Stimulated activated naive B cell treated with anti-CD40 and anti-IgM and Interleukin-4, amounts not matched to agents 10 μg/mL and 1 μg/mL and 100 μg/mL, for 72 hours (primary cell): ENCODE measurements at regions not wholly inside any gene's neighbourhood (a gene's known extent, or its start where the extent isn't known, plus 50 kb on each side); places are given as distances from the start of the nearest gene placed in this dataset.

Source experiments
- ATAC-seq, 2 donors: fragments of 150-1000 bp; cut with Tn5 transposase; replicated peaks; 2 replicates each; pipeline ENCODE4 v1.10.0; 2021; ENCODE audit warnings: moderate library complexity in 1 of 2
- DNase-seq: peaks from one replicate; pipeline ENCODE4 v3.0.0; 2021
- H3K27ac Mint-ChIP-seq: one replicate; pipeline ENCODE4 v1.8.0; 2022; ENCODE audit warnings: mild to moderate bottlenecking, mixed read lengths
- H3K27me3 Mint-ChIP-seq, 2 donors: one replicate each; pipeline ENCODE4 v1.8.0; 2022; ENCODE audit warnings: mixed read lengths in 2 of 2
- H3K36me3 Mint-ChIP-seq, 2 donors: one replicate each; pipeline ENCODE4 v1.8.0; 2022; ENCODE audit warnings: mixed read lengths in 2 of 2, mild to moderate bottlenecking in 1 of 2
- H3K4me1 Mint-ChIP-seq, 2 donors: one replicate each; pipeline ENCODE4 v1.8.0; 2022; ENCODE audit warnings: mixed read lengths in 2 of 2, mild to moderate bottlenecking in 1 of 2
- H3K4me3 Mint-ChIP-seq, 2 donors: one replicate each; pipeline ENCODE4 v1.8.0; 2022; ENCODE audit warnings: mild to moderate bottlenecking in 2 of 2, mixed read lengths in 2 of 2, moderate library complexity in 1 of 2
- H3K9me3 Mint-ChIP-seq, 2 donors: one replicate each; pipeline ENCODE4 v1.8.0; 2022; ENCODE audit warnings: mixed read lengths in 2 of 2, mild to moderate bottlenecking in 1 of 2

DNA sequence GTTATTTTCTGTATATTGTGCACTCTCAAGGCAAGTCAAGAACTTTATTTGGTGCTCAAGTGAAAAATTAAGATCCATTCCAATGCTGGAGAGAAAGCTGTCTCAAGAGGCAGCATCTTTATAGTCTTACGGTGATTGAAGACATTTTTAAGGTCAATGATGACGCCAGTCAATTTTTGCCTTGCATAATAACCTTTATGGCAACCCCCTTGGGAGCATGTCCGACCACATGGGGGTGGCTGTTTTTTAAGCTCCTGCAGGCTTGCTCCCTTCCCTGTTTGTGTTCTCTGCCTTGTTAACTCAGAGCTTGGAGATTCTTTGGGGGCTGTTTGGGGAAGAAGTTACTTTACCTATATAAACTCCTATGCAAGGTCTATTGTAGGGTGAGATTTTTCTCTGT, 109.6 kb upstream of the FERMT1 start:
- no peaks in the 10 kb centered on the region for H3K4me1 Mint-ChIP-seq
- H3K4me3 Mint-ChIP-seq = no peak overlapping the region
- no peak overlapping the region for H3K27ac Mint-ChIP-seq
- H3K36me3 Mint-ChIP-seq = no peaks in the 10 kb centered on the region
- peaks cover 0 to 5% of the 10 kb centered on the region in 2 donors for H3K27me3 Mint-ChIP-seq
- DNase-seq (no peak), ATAC-seq (no peak)
- H3K9me3 Mint-ChIP-seq = peaks cover 6 to 7% of the 10 kb centered on the region in 2 donors

DNA sequence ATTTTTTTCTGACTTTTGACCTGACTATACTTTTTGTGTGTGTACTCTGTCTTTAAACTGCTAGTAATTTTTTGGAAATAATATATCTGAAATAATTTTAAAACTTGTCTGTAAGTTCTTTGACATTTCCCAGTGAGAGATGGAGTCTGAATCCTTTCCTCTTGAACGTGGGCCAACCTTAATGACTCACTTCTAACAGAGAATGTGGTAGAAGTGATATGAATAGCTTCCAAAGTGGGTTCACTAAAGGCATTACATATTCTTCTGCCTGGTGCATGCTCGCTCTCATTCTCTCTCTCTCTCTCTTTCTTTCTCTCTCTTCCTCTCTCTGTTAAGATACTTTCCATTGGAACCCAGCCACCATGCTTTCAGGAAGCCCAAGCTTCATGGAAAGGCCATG, 108.7 kb upstream of the FERMT1 start:
- H3K27me3 Mint-ChIP-seq = peaks cover 0 to 5% of the 10 kb centered on the region in 2 donors
- peaks cover 6 to 7% of the 10 kb centered on the region in 2 donors for H3K9me3 Mint-ChIP-seq
- no peaks in the 10 kb centered on the region for H3K36me3 Mint-ChIP-seq
- no peaks in the 10 kb centered on the region for H3K4me1 Mint-ChIP-seq
- DNase-seq = no peak
- no peak for ATAC-seq
- no peak overlapping the region for H3K4me3 Mint-ChIP-seq
- no peak overlapping the region for H3K27ac Mint-ChIP-seq

DNA sequence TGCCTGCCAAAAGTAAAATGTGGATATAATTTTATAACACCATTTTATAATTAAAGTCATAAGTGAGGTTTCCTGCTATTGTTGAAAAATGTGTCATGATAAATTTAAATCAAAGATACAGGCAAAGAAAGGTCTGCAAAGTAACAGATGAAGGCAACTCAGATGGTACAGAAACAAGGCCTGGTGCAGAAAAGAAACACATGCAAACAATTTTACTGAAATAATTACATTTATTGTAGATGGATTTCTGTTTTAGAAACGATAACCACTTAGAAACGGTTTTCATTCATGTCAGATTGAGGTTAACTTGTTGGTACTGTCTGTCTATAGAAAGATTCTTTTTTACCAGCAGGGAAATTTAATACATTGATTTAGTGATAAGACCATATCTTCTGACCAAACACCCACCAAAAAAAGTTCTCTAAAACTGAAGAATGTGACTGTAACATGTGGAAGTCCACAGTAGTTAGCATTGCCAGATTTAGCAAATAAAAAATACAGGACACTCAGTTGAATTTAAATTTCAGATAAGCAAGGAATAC, 105.5 kb upstream of the FERMT1 start:
- ATAC-seq (no peak), DNase-seq (no peak)
- no peaks in the 10 kb centered on the region for H3K4me1 Mint-ChIP-seq
- H3K27me3 Mint-ChIP-seq = peaks cover 0 to 5% of the 10 kb centered on the region in 2 donors
- H3K36me3 Mint-ChIP-seq = peaks cover 0 to under 1% of the 10 kb centered on the region in 2 donors
- peaks cover 6 to 9% of the 10 kb centered on the region in 2 donors for H3K9me3 Mint-ChIP-seq
- H3K27ac Mint-ChIP-seq = no peak overlapping the region
- no peak overlapping the region for H3K4me3 Mint-ChIP-seq

DNA sequence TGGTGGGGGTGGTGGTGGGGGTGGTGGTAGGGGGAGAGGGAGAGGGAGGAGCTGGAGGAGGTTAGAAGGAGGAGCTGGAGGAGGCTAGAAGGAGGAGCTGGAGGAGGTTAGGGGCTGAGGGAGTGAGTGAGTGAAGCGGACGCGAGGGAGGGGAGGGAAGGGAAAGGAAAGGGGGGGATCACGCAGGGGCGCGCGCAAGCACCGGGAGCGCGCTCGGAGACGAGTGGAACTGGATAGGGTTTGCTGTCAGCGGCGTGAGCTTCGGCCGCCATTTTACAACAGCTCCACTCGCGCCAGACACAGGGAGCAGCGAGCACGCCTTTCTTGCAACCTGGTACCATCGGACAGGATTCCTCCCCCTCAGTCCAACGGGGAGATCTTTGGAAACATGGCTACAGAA, 90.5 kb upstream of the FERMT1 start:
- no peaks in the 10 kb centered on the region for H3K4me1 Mint-ChIP-seq
- H3K36me3 Mint-ChIP-seq = peaks cover 0 to 2% of the 10 kb centered on the region in 2 donors
- H3K27ac Mint-ChIP-seq = no peak overlapping the region
- ATAC-seq (no peak), DNase-seq (no peak)
- H3K4me3 Mint-ChIP-seq = no peak overlapping the region
- H3K9me3 Mint-ChIP-seq = peaks cover 2 to 4% of the 10 kb centered on the region in 2 donors
- peaks cover 0 to 6% of the 10 kb centered on the region in 2 donors for H3K27me3 Mint-ChIP-seq

DNA sequence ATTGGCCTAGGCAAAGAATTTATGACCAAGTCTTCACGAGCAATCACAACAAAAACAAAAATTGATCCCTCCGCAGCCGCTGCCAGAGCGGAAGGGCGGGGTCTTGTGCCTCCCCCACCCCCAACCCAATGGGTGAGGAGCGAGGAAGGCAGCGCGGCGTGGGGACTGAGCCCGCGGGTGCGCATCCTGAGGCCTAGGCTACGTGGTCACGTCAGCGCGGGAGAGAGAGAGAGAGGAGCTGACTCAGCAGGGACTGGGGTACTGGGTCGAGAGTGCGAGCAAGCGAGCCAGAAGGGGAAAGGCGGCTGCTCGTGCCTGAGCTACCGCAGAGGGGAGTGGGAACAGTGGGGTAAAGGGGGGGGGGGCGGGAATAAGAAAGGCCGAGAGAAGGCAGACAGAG, 90.1 kb upstream of the FERMT1 start:
- ATAC-seq (no peak), DNase-seq (no peak)
- H3K36me3 Mint-ChIP-seq = peaks cover 0 to 2% of the 10 kb centered on the region in 2 donors
- H3K4me3 Mint-ChIP-seq = no peak overlapping the region
- H3K27me3 Mint-ChIP-seq = peaks cover 3 to 6% of the 10 kb centered on the region in 2 donors
- peaks cover 3 to 4% of the 10 kb centered on the region in 2 donors for H3K9me3 Mint-ChIP-seq
- no peak overlapping the region for H3K27ac Mint-ChIP-seq
- H3K4me1 Mint-ChIP-seq = no peaks in the 10 kb centered on the region

DNA sequence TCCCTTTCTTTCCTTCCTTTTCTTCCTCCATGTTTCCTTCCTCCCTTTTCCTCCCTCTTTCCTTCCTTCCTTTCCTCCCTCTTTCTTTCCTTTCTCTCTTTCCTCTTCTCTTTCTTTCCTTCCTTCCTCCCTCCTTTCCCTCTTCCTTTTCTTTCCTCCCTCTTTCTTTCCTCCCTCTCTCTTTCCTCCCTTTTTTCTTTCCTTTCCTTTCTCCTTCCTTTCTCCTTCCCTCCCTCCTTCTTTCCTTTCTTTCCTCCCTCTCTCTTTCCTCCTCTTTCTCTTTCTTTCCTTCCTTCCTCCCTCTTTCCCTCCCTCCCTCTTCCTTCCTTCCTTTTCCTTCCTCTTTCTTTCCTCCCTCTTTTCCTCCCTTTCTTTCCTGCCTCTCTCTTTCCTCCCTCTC, 86.3 kb upstream of the FERMT1 start:
- ATAC-seq (no peak), DNase-seq (no peak)
- Mint-ChIP-seq H3K27me3 (peaks cover 6 to 7% of the 10 kb centered on the region in 2 donors), H3K4me3 (no peak overlapping the region), H3K27ac (no peak overlapping the region), H3K4me1 (no peaks in the 10 kb centered on the region), H3K36me3 (peaks cover 0 to 2% of the 10 kb centered on the region in 2 donors), H3K9me3 (peaks cover 4 to 9% of the 10 kb centered on the region in 2 donors)

DNA sequence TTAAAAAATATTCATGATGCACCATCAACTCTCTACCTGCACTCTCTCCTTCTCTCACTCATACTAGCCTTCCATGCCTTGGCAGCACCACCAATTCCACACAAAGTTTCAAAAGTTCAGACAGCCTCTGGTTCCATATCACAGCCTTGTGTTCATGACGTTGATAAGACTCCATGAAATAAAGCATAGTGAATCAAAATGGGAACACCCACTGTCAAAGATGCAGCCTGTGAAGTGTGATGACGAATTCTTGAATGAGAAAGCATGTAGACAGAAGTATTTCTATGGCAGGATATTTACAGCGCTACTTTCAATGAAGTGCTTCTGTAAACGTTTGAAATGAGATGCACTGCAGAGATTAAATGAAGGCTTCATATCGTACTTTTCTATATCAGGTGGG, 77.3 kb upstream of the FERMT1 start:
- Mint-ChIP-seq H3K27ac (no peak overlapping the region), H3K4me3 (no peak overlapping the region), H3K36me3 (no peaks in the 10 kb centered on the region), H3K9me3 (peaks cover 2 to 4% of the 10 kb centered on the region in 2 donors), H3K4me1 (no peaks in the 10 kb centered on the region), H3K27me3 (no peaks in the 10 kb centered on the region)
- ATAC-seq = no peak
- DNase-seq = no peak

DNA sequence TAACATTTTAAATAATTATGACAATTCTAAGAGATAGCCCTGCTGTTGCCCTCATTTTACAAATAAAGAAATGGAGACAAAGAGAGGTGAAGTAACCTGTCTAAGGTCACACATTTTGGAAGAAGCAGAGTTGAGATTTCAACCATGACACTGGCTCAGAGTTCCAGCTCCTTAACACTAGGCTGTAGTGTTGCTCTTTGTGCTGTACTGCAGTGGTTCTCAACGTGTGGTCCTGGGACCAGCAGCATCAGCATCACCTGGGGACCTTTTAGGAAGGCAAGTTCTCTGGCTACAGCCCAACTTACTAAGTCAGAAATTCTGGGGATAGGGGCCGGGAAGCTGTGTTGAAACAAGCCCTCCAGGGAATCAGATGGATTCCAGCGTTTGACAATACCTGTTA, 62.4 kb upstream of the FERMT1 start:
- H3K36me3 Mint-ChIP-seq = no peaks in the 10 kb centered on the region
- H3K4me3 Mint-ChIP-seq = no peak overlapping the region
- H3K9me3 Mint-ChIP-seq = peaks cover 1 to 3% of the 10 kb centered on the region in 2 donors
- H3K27me3 Mint-ChIP-seq = peaks cover 14 to 34% of the 10 kb centered on the region in 2 donors
- no peak overlapping the region for H3K27ac Mint-ChIP-seq
- DNase-seq (no peak), ATAC-seq (no peak)
- H3K4me1 Mint-ChIP-seq = no peaks in the 10 kb centered on the region

DNA sequence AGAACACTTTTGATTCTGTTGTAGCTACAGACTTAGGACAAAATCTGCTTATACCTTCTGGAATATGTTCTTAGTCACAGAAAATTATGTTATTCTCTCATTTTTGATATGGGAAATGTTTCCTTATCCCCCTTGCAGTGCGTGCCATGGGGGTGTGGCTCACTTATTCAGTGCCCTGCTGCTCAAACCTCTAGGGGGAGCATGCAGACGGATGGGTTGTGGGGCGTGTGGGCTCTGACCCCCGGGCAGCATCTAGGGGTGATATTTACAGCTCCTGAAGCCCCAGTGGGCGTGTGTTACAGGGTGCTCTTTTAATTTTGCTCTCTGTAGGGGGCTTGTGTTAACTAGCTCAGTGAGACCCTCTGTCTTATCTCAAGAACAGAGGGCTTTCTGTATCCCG, 61.3 kb upstream of the FERMT1 start:
- ATAC-seq (no peak), DNase-seq (no peak)
- H3K27me3 Mint-ChIP-seq = peaks cover 14 to 35% of the 10 kb centered on the region in 2 donors
- H3K36me3 Mint-ChIP-seq = no peaks in the 10 kb centered on the region
- H3K4me1 Mint-ChIP-seq = no peaks in the 10 kb centered on the region
- H3K9me3 Mint-ChIP-seq = peaks cover 1 to 3% of the 10 kb centered on the region in 2 donors
- no peak overlapping the region for H3K27ac Mint-ChIP-seq
- H3K4me3 Mint-ChIP-seq = no peak overlapping the region

DNA sequence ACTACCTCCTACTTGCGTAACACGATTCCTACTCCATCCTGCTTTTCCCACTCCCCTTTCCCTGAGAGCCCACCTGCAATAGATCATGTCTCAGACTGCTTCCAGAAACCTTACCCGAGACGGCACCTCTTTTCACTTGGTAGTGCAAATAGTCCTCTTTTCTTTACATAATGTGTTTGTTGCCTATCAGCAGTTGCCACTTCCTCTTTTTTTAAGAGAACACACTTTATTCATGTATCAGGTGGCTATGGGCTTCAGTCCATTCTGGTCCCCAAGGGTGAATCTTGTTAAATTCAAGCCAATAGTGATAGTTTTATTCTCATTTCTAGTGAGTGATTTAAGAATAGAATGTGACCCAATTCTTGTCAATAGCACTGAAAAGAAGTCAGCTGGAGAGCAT, 57.7 kb upstream of the FERMT1 start:
- H3K4me3 Mint-ChIP-seq = no peak overlapping the region
- ATAC-seq = no peak
- H3K4me1 Mint-ChIP-seq = no peaks in the 10 kb centered on the region
- no peak for DNase-seq
- no peaks in the 10 kb centered on the region for H3K36me3 Mint-ChIP-seq
- peaks cover 1 to 3% of the 10 kb centered on the region in 2 donors for H3K9me3 Mint-ChIP-seq
- no peak overlapping the region for H3K27ac Mint-ChIP-seq
- peaks cover 17 to 28% of the 10 kb centered on the region in 2 donors for H3K27me3 Mint-ChIP-seq

DNA sequence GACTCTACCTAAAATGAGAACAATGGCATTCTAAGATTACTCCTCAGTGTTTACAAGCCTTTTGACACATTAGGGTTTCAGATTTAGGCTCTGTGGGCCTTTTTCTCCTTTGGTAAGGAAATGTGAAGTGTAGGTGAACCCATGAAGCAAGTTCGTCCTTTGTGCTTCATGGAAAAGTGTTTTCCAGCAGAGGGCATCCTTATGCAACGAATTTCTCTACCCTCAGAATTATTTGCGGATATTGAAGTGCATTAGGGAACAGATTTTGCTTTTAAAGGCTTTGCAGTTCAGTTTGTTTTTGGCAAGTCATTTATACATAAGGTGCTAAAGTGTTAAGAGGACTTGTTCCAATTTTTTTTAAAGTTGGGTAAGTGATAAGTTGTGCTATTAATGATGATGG, 55.7 kb upstream of the FERMT1 start:
- H3K27me3 Mint-ChIP-seq = peaks cover 19 to 26% of the 10 kb centered on the region in 2 donors
- no peaks in the 10 kb centered on the region for H3K4me1 Mint-ChIP-seq
- H3K4me3 Mint-ChIP-seq = no peak overlapping the region
- H3K27ac Mint-ChIP-seq = no peak overlapping the region
- ATAC-seq (no peak), DNase-seq (no peak)
- H3K9me3 Mint-ChIP-seq = peaks cover 1 to 3% of the 10 kb centered on the region in 2 donors
- no peaks in the 10 kb centered on the region for H3K36me3 Mint-ChIP-seq

DNA sequence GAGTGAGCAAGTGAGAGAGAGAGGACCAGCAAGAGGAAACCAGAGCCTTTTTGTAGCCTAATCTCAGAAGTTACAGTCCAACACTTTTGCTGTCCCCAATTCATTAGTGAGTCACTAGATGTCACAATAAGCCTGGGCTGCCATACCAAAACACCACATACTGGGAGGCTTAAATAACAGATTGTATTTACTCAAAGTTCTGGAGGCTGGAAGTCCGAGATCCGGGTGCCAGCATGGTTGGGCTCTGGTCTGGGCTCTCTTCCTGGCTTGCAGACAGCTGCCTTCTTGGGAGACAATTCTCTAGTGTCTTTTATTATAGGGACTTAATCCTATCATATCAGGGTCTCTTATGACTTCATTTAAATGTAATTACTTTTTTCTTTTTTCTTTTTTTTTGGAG, 50.7 kb upstream of the FERMT1 start:
- Mint-ChIP-seq H3K36me3 (no peaks in the 10 kb centered on the region), H3K4me3 (no peak overlapping the region), H3K27me3 (peaks cover 10 to 12% of the 10 kb centered on the region in 2 donors), H3K27ac (no peak overlapping the region), H3K9me3 (peaks cover 4 to 5% of the 10 kb centered on the region in 2 donors), H3K4me1 (no peaks in the 10 kb centered on the region)
- DNase-seq = no peak
- ATAC-seq = no peak
